ENCODE measurements at regions not wholly inside any gene's neighbourhood (a gene's known extent, or its start where the extent isn't known, plus 50 kb on each side); places are given as distances from the start of the nearest gene placed in this dataset.

DNA sequence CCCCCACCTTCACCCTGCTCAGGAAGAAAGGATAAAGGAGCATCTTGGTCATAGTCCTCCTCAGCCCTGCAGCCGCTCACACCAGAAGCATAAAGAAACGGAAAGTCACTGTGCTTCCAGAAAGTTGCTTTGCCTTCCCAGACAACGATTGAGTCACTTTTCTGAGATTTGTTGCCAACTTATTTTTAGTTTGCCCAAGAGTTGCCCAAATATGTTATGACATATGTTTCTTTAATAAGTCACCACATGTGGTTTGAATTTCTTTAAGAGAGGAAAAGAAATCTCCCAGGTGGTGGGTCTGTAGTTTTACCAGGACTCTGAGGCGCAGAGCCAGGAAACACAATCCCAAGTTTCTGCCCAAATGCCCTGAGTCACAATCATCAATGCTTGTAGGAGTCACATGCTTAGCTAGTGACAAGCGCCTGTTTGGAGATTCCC, 63.4 kb upstream of the LRCH1 start:
- TF ChIP-seq, protein P1, sequence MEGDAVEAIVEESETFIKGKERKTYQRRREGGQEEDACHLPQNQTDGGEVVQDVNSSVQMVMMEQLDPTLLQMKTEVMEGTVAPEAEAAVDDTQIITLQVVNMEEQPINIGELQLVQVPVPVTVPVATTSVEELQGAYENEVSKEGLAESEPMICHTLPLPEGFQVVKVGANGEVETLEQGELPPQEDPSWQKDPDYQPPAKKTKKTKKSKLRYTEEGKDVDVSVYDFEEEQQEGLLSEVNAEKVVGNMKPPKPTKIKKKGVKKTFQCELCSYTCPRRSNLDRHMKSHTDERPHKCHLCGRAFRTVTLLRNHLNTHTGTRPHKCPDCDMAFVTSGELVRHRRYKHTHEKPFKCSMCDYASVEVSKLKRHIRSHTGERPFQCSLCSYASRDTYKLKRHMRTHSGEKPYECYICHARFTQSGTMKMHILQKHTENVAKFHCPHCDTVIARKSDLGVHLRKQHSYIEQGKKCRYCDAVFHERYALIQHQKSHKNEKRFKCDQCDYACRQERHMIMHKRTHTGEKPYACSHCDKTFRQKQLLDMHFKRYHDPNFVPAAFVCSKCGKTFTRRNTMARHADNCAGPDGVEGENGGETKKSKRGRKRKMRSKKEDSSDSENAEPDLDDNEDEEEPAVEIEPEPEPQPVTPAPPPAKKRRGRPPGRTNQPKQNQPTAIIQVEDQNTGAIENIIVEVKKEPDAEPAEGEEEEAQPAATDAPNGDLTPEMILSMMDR (IDR thresholded peaks at IDR 0.05 in 4 of 5, conservative IDR thresholded peaks at IDR 0.05 in 1 of 5): no peak
- no peak for TF ChIP-seq POLR2A (IDR thresholded peaks at IDR 0.05)
